AG08396 (cell line): ENCODE measurements at regions not wholly inside any gene's neighbourhood (a gene's known extent, or its start where the extent isn't known, plus 50 kb on each side); places are given as distances from the start of the nearest gene placed in this dataset.
"Not testable (repeated sequence)": the region's sequence is repeated elsewhere in the genome, so short reads cannot be mapped to it uniquely, and the experiment has no call there.

Source experiments
- DNase-seq: peaks from one replicate; pipeline ENCODE4 v3.0.0; 2012; ENCODE audit warnings: low spot score, mixed read lengths

DNA sequence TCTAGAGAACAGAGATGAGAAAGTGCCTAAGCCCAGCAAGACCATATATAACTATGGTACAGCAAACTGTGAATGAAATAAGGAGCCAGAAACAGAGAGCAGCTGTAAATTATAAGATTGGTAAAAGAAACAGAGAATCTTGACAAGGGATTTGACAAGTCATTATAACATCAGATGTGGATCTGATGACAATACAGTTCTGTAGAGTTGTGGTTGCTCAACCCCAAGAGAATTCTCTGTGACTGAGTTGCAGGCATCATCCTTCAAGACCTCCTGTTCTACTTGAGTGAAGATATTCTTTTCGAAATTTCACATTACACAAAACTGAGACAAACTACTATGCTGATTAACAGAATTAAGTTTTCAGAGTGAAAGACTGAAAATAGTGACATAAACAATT is 343.1 kb upstream of the SLC39A10 start:
- DNase-seq: no peak

DNA sequence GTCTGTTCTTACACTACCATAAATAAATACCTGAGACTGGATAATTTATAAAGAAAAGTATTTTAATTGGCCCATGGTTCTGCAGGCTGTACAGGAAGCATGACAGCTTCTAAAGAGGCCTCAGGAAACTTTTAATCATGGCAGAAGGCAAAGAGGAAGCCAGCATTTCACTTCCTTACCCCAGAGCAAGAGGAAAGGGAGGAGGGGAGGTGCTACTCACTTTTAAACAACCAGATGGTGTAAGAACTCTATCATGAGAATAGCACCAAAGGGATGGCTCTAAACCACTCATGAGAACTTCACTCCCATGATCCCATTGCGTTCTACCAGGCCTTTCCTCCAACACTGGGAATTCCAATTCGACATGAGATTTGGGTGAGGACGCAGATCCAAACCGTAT is 344.4 kb upstream of the SLC39A10 start:
- DNase-seq: no peak

DNA sequence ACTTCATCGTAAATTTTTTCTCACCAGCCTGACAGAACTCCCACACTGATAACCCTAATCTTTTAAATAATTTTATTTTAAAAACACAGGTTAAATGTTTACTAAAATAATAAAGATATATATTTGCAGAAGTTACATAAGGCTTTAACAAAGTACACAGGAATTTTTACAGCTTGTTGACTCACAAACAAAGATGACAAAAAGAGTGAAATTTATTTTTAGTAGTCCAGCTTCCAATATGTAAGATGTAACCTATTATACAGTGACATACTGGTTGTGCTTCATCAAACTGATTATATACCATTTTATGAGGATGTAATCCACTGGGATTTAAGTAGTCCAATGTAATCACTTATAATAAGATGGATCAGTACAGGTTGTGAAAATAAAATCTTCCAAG is 348.9 kb upstream of the SLC39A10 start:
- DNase-seq: no peak

DNA sequence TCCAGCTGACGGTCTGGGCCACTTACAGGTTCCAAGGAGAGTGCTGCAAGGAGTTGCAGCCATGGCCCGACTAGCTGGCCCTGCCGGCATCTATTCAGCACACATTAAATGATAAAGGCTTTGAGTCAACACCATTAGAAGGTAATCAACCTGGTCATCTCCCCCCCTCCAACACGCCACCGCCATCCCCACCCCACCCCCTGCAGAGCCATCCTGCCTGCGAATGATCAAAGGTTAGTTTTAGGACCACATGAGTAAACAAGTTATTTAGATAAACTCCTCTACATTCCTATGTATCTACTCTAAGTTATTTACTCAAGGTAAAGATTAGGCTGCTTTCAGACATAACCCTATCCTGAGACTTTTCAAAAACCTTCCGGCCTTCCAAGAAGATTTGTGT is 349.3 kb upstream of the SLC39A10 start:
- DNase-seq: no peak

DNA sequence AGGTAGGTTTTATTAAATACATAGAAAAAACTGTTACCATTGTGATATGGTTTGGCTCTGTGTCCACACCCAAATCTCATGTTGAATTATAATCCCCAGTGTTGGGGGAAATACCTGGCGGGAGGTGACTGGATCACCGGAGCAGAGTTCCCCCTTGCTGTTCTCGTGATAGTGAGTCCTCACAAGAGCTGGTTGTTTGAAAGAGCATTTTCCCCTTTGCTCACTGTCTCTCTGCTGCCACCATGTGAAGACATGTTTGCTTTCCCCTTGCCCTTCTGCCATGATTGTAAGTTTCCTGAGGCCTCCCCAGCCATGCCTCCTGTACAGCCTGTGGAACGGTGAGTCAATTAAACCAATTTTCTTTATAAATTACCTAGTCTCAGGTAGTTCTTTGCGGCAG is 352.7 kb upstream of the SLC39A10 start:
- DNase-seq: no peak

DNA sequence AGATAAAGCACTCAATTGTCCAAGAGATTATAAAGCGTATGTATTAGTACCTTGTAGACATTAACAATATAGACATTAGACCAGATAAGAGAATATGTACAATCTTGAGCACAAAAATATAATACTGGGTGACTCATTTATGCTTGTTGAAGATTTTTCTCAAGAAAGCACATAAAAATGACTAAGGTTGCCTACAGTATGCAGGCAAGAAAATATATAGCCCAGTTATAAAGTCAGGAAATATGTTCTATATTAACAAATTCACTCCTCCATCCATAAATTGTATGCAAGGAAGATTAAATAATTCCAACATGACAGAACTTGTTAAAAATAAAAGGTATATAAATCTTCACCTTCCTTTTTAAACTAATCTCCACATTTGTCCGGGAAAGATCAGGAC is 356.4 kb upstream of the SLC39A10 start:
- DNase-seq: no peak

DNA sequence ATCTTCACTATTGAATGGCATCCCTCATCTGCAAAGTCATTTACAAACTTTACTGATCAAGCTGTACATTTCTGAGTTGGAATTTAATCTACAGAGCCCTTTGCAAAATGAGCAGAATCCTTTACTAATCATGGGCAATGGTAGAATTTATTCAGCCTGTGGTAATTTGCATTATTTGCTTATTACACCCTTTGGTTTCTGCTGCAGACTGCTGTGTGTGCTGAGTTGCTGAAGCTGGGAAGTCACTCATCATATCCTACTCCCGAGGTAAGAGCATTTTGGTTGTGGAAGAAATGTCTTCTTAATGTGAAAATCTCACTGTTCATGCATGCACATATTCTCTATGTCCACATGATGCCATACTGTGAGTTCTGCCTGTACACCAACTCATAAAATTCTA is 357.4 kb upstream of the SLC39A10 start:
- DNase-seq: no peak

DNA sequence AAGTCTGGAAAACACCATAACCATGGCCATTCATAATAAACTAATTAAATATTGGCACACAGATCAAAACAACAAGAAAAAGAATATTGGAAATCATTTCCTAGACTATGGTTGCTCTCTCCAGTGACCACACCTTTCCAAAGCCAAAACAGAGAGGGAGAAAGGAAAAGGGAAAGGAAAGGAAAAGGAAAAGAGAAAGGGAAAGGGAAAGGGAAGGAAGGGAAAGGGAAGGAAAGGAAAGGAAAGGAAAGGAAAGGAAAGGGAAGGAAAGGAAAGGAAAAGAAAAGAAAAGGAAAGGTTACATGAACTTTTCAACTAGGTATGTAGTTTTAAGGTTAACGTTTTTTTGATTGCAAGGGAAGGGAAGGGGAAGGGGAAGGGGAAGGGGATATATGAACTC is 360.5 kb upstream of the SLC39A10 start:
- no peak for DNase-seq

DNA sequence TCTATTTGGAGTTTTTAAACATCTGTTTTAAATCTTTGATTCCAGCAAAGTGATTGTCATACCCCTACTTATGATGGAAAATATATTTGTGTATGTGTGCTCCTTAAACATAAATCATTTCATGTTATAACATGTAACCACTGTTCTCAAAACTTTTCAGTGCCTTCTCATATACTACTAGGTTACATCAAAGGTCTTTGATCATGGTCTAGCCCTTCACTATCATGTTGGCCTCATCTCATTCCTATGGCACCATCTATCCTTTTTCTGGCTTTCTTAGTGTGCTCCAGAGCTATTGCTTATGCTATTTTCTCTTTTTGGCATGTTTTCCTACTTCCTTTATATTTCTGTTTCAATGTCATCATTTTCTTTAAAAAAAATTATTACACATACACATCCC is 367.9 kb upstream of the SLC39A10 start:
- no peak for DNase-seq

DNA sequence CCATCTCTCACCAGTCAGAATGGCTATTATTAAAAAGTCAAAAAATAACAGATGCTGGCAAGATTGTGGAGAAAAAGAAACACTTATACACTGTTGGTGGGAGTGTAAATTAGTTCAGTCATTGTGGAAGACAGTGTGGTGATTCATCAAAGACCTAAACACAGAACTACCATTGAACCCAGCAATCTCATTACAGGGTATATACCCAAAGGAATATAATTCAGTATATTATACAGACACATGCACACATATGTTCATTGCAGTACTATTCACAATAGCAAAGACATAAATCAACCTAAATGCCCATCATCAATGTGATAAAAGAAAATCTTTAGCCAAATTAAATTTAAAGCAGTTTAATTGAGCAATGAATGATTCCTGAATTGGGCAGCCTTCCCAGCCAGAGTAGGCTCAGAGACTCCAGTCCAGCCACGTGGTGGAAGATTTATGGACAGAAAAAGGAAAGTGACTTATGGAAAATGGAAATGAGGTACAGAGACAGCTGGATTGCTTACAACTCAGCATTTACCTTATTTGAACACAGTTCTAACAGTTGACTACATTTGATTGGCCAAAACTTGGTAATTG is 377.1 kb upstream of the SLC39A10 start:
- DNase-seq: no peak

DNA sequence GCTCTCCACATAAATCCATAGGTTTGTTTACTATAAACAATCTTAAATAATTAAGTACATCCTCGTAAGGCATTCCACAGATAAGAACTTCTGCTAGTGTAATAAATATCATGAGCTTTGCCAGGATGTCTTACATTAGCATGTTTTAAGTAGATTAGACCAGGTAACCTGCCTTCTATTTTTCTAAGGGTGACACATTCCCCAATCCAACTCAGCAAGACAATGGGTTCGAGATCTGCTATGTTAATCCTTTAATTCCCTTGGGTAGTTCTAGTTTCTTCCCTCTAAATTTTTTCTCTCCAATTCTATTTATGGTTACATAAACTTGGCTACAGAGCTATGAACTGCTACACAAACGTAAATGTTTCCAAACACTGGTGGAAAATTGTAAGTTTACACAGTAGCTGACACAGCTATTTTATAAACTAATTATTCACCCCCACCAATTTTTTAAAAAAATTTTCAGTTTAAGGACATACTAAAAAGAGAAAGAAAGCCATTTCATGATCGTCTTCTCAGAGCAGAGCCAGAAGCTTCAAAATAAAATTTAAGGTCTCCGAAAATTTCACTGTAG is 386.5 kb upstream of the SLC39A10 start:
- no peak for DNase-seq

DNA sequence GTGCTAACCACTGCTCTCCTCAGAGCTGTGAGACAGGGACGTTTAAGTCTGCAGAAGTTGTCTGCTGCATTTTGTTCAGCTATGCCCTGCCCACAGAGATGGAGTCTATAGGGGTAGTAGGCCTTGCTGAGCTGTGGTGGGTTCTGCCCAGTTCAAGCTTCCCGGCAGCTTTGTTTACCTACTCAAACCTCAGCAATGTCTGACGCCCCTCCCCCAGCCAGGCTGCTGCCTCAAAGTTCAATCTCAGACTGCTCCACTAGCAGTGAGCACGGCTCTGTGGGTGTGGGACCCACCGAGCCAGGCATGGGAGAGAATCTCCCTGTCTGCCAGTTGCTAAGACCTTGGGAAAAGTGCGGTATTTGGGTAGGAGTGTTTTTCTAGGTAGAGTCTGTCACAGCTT is 387.8 kb upstream of the SLC39A10 start:
- DNase-seq: no peak

DNA sequence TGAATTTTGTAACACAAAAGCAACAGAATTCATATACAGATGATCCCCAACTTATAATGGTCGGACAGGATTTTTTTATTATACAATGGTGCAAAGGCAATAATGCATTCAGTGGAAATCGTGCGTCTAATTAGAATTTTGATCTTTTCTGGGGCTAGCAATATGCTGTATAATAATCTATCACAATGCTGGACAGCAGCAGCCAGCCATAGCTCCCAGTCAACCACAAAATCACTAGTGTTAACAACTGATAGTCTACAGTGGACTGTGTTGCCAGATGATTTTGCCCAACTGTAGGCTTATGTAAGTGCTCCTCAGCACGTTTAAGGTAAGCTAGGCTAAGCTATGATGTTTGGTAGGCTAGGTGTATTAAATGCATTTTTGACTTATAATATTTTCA is 399.0 kb upstream of the SLC39A10 start:
- DNase-seq: no peak

DNA sequence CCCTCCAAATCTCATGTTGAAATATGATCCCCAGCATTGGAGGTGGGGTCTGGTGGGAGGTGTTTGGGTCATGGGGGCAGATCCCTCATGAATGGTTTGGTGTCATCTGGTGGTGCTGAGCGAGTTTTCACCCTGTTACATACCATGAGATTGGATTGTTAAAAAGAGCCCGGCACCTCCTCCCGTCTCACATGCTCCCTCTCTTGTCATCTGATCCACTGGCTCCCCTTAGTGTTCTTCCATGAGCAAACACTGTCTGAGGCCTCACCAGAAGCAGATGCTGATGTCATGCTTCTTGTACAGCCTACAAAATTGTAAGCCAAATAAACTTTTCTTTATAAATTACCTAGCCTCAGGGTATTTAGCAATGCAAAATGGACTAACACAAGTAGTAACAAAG is 405.0 kb upstream of the SLC39A10 start:
- DNase-seq: no peak

DNA sequence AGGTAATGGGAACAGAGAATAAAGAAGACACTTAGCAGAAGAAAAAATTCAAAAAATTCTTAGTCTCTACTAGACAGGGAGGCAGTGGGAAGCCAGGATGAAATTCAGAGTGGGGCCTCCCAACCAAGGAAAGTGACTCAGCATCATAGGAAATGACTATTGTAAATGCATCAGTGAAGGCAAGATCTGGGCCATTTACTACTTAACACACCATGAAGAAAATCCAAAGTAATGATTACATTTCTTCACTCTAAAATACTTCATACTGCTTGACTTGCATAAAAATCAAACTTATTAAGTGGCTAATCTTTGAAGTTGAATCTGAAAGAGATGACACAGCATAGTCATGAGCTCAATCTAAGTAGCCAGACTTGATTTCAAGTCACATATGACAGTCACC is 405.8 kb upstream of the SLC39A10 start:
- DNase-seq: no peak

DNA sequence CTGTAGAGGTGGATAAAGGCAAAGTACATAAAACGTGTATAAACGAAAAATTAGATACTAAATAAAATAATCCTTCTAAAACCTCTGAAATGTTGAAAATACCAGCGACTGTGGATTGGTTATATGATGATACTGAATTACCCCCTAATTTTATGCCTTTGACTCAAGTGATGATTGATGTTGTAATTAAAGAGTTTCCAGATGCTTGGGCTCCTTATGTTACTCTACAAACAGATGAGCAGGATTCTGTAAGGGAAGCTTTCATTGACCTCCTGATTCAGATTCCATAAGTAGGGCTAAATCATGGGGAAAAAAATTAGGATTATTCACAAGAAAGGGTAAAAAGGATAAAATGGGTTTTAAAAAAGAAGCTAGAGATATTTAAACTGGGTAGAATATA is 418.2 kb upstream of the SLC39A10 start:
- DNase-seq: no peak

DNA sequence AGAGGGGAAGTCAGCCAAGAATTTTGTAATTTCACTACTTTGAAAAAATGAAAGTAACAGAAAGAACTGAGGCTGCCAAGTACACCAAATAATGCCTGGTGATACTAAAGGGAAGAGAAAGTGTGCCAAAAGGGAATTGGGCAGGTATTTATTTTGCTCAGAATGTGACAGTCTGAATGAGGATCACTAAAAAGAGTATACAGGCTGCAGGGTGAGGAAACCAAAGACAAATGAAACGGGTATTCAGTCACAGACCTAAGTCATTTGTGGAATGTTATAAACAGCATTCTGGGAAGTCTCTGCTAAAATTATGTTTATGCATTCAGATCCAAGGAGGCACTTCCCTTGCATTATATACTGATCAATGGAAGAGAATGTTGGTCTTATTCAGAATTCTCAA is 418.6 kb upstream of the SLC39A10 start:
- DNase-seq: peak; percentile 4

DNA sequence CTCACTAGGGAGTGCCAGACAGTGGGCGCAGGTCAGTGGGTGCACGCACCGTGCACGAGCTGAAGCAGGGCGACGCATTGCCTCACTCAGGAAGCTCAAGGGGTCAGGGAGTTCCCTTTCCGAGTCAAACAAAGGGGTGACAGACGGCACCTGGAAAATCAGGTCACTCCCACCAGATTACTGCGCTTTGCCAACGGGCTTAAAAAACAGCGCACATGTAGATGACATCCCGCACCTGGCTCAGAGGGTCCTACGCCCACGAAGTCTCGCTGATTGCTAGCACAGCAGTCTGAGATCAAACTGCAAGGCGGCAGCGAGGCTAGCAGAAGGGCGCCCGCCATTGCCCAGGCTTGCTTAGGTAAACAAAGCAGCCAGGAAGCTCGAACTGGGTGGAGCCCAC is 428.5 kb upstream of the SLC39A10 start:
- not testable (repeated sequence) for DNase-seq

DNA sequence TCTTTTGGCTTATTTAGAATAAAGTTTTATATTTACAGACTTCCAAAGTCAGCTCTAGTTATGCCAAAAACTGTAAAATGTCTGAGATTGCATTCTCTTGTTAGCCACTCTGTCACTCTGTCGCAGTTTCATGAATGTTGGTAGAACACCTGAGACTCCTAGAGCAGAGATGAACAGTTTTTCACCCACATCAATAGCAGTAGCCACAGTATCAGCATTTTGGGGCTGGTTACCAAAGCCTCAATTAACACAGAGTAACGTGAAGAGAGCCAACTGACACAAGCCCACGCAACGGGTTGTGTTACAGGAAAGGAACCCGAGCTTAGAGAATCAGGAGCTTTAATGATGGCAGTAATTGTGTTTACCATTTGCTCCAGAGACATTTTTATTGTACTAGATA is 443.0 kb upstream of the SLC39A10 start:
- DNase-seq: no peak

DNA sequence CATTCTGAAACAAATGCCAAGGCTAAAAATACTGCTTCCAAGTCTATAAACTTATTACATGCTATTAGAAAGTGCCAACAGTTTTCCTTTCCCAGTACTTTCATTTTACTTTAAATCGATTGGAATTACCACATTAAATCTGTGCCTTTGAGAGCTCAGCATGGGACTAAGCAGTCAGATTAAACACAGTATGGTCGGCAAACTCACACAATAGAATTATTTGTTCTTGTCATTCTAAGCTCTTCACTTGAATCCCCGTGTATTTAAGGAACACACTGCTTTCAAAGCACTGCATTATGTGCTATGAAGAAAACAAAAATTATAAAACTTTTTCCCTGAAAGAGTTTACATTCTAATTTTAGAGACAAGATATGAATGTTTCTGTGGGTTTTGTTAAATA is 444.4 kb upstream of the SLC39A10 start:
- DNase-seq: no peak

DNA sequence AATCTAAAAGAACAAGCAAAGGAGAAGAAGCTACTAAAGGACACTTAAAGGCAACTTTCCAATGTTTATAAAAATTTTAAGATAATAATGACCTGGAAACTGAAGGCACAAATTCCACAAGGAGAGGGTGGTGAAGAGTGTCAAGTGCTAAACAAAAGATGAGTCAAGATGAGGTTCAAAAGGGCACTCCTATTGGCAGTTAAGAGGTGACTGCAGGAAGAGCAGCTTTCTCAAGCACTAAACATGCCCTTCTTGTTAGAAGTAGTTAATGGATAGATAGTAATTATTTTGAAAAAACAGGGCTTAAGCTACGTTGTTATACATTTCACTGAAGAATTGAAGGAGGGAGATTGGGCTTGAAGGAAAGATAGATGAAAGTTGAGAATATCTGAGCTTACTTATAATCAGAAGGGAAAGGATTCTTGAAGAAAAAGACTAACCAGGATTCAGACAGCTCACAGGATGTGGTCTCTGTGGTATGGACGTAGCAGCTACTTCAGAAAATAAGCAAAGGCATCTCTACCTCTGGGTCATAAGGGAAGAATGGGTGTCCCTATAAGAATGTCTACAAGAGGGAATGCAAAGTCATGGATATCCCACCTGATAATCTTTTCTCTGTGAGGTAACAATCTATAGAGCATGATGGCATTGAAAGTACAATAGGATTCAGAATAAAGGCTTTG is 454.7 kb upstream of the SLC39A10 start:
- no peak for DNase-seq

DNA sequence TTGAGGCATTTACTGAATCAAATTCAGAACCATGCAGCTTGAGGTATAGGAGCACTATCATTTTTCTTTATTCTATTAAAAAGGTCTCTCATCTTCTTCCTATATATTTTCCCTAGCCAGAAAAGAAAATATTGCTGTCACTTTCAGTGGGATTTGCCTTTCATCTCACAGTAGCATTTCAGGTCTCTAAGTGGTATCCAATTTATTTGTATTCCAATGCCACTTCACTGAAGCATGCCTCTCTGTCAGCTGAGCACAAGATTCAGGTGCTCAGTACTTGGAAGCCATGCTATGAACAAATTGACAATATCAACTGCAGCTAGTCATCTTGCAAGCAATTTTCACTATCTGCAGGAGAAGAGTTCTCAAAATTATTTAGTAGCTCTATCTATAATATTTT is 457.2 kb upstream of the SLC39A10 start:
- no peak for DNase-seq

DNA sequence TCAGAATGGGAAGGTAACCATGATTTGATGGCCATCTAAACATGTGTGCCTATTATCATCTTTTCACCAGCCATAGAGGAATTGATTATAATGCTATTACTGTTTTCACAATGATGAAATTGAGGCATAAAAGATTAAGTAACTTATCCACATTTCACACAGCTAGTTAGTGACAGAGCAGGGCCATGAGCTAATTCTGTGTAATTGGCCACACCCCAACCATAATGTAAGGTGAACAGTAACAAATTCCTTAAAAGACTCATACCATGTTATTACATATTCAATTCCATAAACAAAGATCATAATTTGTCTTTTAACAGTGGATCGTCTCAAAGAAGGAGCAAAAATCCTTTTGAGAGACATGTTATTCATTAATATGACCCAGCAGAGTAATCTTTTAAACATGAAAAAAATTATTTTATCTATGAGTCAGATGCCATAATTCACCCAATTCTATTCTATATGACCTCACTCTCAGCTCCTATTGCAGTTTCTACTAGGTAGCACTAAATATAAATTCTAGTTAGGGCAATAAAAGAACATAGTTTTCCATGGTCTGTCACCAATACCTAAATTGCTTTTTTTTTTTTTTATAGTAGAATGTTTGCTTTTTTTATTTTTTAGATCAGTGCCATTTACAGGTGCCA is 475.8 kb upstream of the SLC39A10 start:
- DNase-seq: no peak

DNA sequence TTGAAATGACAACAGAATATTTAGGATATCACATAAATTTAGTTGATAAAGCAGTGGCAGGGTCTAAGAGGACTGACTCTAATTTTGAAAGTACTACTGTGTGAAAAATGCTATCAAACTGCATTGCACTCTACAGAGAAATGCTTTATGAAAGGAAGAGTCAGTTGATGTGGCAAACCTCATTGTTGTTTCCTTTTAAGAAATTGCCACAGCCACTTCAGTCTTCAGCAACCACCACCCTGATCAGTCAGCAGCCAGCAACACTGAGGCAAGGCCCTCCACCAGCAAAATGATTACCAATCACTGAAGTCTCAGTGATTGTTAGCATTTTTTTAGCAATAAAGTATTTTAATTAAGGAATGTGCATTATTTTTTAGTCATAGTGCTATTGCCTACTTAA is 488.7 kb upstream of the SLC39A10 start:
- no peak for DNase-seq
